ENCODE measurements at regions not wholly inside any gene's neighbourhood (a gene's known extent, or its start where the extent isn't known, plus 50 kb on each side); places are given as distances from the start of the nearest gene placed in this dataset.
"Not testable (repeated sequence)": the region's sequence is repeated elsewhere in the genome, so short reads cannot be mapped to it uniquely, and the experiment has no call there.

DNA sequence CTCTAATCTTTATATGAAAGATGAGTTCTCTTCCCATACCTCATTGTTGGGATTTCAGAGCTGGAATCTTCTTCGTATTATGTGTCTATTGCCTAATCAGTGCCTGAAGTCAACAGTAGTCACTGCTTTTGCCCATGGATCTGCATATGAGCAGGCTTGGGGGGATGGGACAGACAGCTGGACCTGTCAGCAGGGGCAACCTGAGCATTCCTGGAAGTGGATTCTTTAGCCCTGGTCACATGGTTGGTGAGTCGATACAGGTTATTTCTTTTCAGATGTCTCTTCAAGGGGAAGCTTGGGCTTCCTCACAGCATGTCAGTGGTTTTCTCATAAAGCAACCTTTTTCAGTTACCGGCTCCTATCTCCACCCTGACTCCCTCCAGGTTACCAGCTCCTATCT, 97.3 kb upstream of the RBM19 start:
- no peak overlapping the region for H2BK12ac ChIP-seq (ENCODE audit: insufficient read length, low read depth, low read length)
- peaks cover 6% of the 10 kb centered on the region for H3K23me2 ChIP-seq (ENCODE audit: insufficient read length, low read depth, low read length, poor library complexity, severe bottlenecking)
- WGBS (ENCODE audit: extremely low coverage, insufficient read length, low lambda C conversion rate): no CpG with 5 or more reads among the region's 3 CpGs
- H3K27me3 ChIP-seq (ENCODE audit: insufficient read depth, low read length): peaks cover 3% of the 10 kb centered on the region; the same call in 1 of the 2 replicates
- TF ChIP-seq, protein P1, sequence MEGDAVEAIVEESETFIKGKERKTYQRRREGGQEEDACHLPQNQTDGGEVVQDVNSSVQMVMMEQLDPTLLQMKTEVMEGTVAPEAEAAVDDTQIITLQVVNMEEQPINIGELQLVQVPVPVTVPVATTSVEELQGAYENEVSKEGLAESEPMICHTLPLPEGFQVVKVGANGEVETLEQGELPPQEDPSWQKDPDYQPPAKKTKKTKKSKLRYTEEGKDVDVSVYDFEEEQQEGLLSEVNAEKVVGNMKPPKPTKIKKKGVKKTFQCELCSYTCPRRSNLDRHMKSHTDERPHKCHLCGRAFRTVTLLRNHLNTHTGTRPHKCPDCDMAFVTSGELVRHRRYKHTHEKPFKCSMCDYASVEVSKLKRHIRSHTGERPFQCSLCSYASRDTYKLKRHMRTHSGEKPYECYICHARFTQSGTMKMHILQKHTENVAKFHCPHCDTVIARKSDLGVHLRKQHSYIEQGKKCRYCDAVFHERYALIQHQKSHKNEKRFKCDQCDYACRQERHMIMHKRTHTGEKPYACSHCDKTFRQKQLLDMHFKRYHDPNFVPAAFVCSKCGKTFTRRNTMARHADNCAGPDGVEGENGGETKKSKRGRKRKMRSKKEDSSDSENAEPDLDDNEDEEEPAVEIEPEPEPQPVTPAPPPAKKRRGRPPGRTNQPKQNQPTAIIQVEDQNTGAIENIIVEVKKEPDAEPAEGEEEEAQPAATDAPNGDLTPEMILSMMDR (conservative IDR thresholded peaks at IDR 0.05): no peak
- no peak overlapping the region for H3K9ac ChIP-seq (ENCODE audit: extremely low read depth, insufficient read length, low read length)
- H3K9me3 Mint-ChIP-seq: peaks cover 0 to 3% of the 10 kb centered on the region in 2 experiments; a peak in 2 of 5 replicates
- H2AFZ ChIP-seq (ENCODE audit: low read length): no peak overlapping the region
- H2BK120ac ChIP-seq (ENCODE audit: low read depth, low read length, poor library complexity, severe bottlenecking): no peak overlapping the region
- peak overlapping the region; percentile 24 to 45; a peak in 3 of 5 replicates for H3K4me3 Mint-ChIP-seq
- H4K20me1 ChIP-seq (ENCODE audit: control insufficient read depth, insufficient read depth, insufficient read length): no peaks in the 10 kb centered on the region
- no peak overlapping the region for H2BK15ac ChIP-seq (ENCODE audit: low read depth, low read length)
- no peaks in the 10 kb centered on the region for H3K79me2 ChIP-seq (ENCODE audit: insufficient read depth, low read length)
- no peak overlapping the region for H3T11ph ChIP-seq (ENCODE audit: low read length)
- H3K9me3 ChIP-seq (ENCODE audit: control insufficient read depth, low read depth, low read length): no peaks in the 10 kb centered on the region
- DNase-seq: peak; percentile 65
- no peaks in the 10 kb centered on the region for H3K36me3 Mint-ChIP-seq (ENCODE audit: insufficient read depth in 1 of 3, low read depth in 3 of 3)
- peaks cover 14 to 15% of the 10 kb centered on the region in 2 experiments for H3K4me1 Mint-ChIP-seq
- no peak overlapping the region for H3K18ac ChIP-seq (ENCODE audit: insufficient read length, low read depth, low read length)
- H3K27ac Mint-ChIP-seq: no peak overlapping the region
- H3K4me1 ChIP-seq (ENCODE audit: insufficient read depth, low read length): peaks cover 4% of the 10 kb centered on the region; the same call in 1 of the 2 replicates
- H2BK5ac ChIP-seq (ENCODE audit: insufficient read length, low read length): no peak overlapping the region
- no peak overlapping the region for H3K4ac ChIP-seq (ENCODE audit: low read depth, low read length)
- no peaks in the 10 kb centered on the region for H3K79me1 ChIP-seq (ENCODE audit: insufficient read depth, low read depth, low read length, poor library complexity, severe bottlenecking)
- H4K5ac ChIP-seq (ENCODE audit: insufficient read length, low read depth, low read length): no peak overlapping the region
- no peak overlapping the region for H3K14ac ChIP-seq (ENCODE audit: insufficient read depth, low read length)
- H3K56ac ChIP-seq (ENCODE audit: insufficient read length, low read depth, low read length): no peak overlapping the region
- no peak overlapping the region for H3K27ac ChIP-seq (ENCODE audit: insufficient read length, low read depth, low read length)
- H3K27me3 Mint-ChIP-seq (ENCODE audit: low read depth): peaks cover 41% of the 10 kb centered on the region
- no peak overlapping the region for H2AK5ac ChIP-seq (ENCODE audit: insufficient read length, low read length)
- H2BK20ac ChIP-seq (ENCODE audit: low read depth, low read length, poor library complexity, severe bottlenecking): no peak overlapping the region
- no peak overlapping the region for H4K8ac ChIP-seq (replicated peaks; ENCODE audit: insufficient read length, low read depth, low read length)
- H4K91ac ChIP-seq (ENCODE audit: insufficient read length, low read depth, low read length): no peak overlapping the region
- H3K4me2 ChIP-seq (ENCODE audit: insufficient read depth, insufficient read length, low read length): peak overlapping the region; percentile 32
- no peak overlapping the region for H3K23ac ChIP-seq (ENCODE audit: insufficient read length, low read depth, low read length)

DNA sequence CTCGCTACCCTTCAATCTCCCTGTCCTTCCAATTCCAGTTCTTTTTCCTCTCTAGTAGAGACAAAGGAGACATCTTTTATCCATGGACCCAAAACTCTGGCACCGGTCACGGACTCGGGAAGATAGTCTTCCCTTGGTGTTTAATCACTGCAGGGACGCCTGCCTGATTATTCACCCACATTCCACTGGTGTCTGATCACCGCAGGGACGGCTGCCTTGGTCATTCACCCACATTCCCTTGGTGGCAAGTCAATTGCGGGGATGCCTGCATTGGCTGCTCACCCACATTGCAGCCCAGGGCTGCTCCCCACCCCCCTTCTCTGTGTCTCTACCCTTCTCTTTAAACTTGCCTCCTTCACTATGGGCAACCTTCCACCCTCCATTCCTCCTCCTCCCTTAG, 90.2 kb upstream of the RBM19 start:
- not testable (repeated sequence) for H3K4me1 Mint-ChIP-seq

More for the DNA sequence above, 90.2 kb upstream of the RBM19 start:
- not testable (repeated sequence) for H2BK12ac ChIP-seq (ENCODE audit: insufficient read length, low read depth, low read length); H3K4me3 Mint-ChIP-seq; H3K23ac ChIP-seq (ENCODE audit: insufficient read length, low read depth, low read length); H3K14ac ChIP-seq (ENCODE audit: insufficient read depth, low read length); H4K8ac ChIP-seq (replicated peaks; ENCODE audit: insufficient read length, low read depth, low read length); H3K23me2 ChIP-seq (ENCODE audit: insufficient read length, low read depth, low read length, poor library complexity, severe bottlenecking); H4K91ac ChIP-seq (ENCODE audit: insufficient read length, low read depth, low read length); H3K79me1 ChIP-seq (ENCODE audit: insufficient read depth, low read depth, low read length, poor library complexity, severe bottlenecking); H2BK15ac ChIP-seq (ENCODE audit: low read depth, low read length); H3K27ac ChIP-seq (ENCODE audit: insufficient read length, low read depth, low read length); H3K79me2 ChIP-seq (ENCODE audit: insufficient read depth, low read length); H4K20me1 ChIP-seq (ENCODE audit: control insufficient read depth, insufficient read depth, insufficient read length); DNase-seq; H2AK5ac ChIP-seq (ENCODE audit: insufficient read length, low read length); H2BK5ac ChIP-seq (ENCODE audit: insufficient read length, low read length); H3K4me1 ChIP-seq (ENCODE audit: insufficient read depth, low read length); H3K4ac ChIP-seq (ENCODE audit: low read depth, low read length); H3K4me2 ChIP-seq (ENCODE audit: insufficient read depth, insufficient read length, low read length); H2BK20ac ChIP-seq (ENCODE audit: low read depth, low read length, poor library complexity, severe bottlenecking); H3K9me3 ChIP-seq (ENCODE audit: control insufficient read depth, low read depth, low read length); H4K5ac ChIP-seq (ENCODE audit: insufficient read length, low read depth, low read length); H3K27me3 ChIP-seq (ENCODE audit: insufficient read depth, low read length); H3K56ac ChIP-seq (ENCODE audit: insufficient read length, low read depth, low read length); H3K18ac ChIP-seq (ENCODE audit: insufficient read length, low read depth, low read length); H2AFZ ChIP-seq (ENCODE audit: low read length); H3K9ac ChIP-seq (ENCODE audit: extremely low read depth, insufficient read length, low read length); H3T11ph ChIP-seq (ENCODE audit: low read length); H2BK120ac ChIP-seq (ENCODE audit: low read depth, low read length, poor library complexity, severe bottlenecking); H3K27ac Mint-ChIP-seq
- Mint-ChIP-seq H3K36me3 (ENCODE audit: insufficient read depth in 1 of 3, low read depth in 3 of 3) (peaks cover 7 to 14% (median 11%) of the 10 kb centered on the region in 3 experiments; a peak in 6 of 7 replicates), H3K9me3 (peaks cover 9 to 14% of the 10 kb centered on the region in 2 experiments), H3K27me3 (ENCODE audit: low read depth) (peaks cover 13% of the 10 kb centered on the region)
- WGBS (ENCODE audit: extremely low coverage, insufficient read length, low lambda C conversion rate): no CpG with 5 or more reads among the region's 8 CpGs
